ENCODE measurements at regions not wholly inside any gene's neighbourhood (a gene's known extent, or its start where the extent isn't known, plus 50 kb on each side); places are given as distances from the start of the nearest gene placed in this dataset.

DNA sequence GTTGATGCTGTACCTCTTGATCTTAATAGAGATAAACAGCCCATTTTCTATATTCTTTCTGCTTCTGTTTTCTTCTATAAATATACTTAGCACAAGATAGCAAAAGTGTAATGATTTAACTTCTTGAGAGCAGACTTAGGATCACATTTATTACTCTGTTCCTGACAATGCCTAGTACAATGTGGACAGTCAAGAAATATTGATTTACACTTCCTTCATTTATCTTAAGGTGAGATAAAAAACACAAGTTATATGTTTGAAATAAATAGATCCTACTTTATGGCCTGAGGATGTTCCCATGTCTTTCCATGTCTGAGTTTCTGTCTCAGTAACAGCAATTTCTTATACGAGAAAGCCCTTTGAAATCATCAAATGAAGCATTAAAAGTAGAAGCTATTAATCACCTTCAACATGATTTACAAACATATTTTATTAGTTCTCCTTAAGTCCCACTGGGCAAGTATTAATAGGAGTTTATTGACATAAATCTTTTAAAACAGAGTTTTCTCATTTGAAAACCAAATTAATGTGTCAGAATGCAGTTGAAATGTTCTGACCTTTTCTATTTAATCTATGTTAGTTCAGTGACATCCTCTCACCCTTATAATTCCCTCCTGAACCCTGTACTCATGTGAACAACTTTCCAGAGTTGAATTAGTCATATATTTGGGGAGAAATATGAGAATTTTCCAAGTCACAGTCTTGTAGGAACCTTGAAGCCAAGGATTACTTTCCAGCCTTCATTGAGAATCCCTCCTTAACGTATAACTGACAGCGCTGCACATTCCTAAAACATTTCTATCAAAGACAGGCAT is 1611.7 kb upstream of the TENM4 start:
- H3K4me3 ChIP-seq (replicated peaks; ENCODE audit: insufficient read depth, low read length): no peak overlapping the region
- DNase-seq (ENCODE audit: low read depth in 1 of 2, low spot score in 1 of 2): no peak
- no peak overlapping the region for H3K27ac ChIP-seq (replicated peaks)
- H3K27me3 ChIP-seq (ENCODE audit: insufficient read depth, poor library complexity, severe bottlenecking): no peaks in the 10 kb centered on the region
- TF ChIP-seq CTCF (IDR thresholded peaks at IDR 0.05; ENCODE audit: insufficient read depth, low read length) (no peak), GABPA (IDR thresholded peaks at IDR 0.05; ENCODE audit: low read depth) (no peak), POLR2AphosphoS5 (IDR thresholded peaks at IDR 0.05; ENCODE audit: low read depth) (no peak)

- DNase-seq (ENCODE audit: low read depth in 1 of 2, low spot score in 1 of 2): no peak
- Histone ChIP-seq H3K27ac (replicated peaks) (no peak overlapping the region), H3K27me3 (ENCODE audit: insufficient read depth, poor library complexity, severe bottlenecking) (no peaks in the 10 kb centered on the region), H3K4me3 (replicated peaks; ENCODE audit: insufficient read depth, low read length) (no peak overlapping the region)
- no peak for TF ChIP-seq GABPA (IDR thresholded peaks at IDR 0.05; ENCODE audit: low read depth)
- TF ChIP-seq POLR2AphosphoS5 (IDR thresholded peaks at IDR 0.05; ENCODE audit: low read depth): no peak
- no peak for TF ChIP-seq CTCF (IDR thresholded peaks at IDR 0.05; ENCODE audit: insufficient read depth, low read length)
These were observed 1599.2 kb upstream of the TENM4 start for GRCh38 chr11:81039916-81040524.

GRCh38 chr11:81036168-81036870 is 1595.5 kb upstream of the TENM4 start:
- no peak for DNase-seq (ENCODE audit: low read depth in 1 of 2, low spot score in 1 of 2)
- H3K4me3 ChIP-seq (replicated peaks; ENCODE audit: insufficient read depth, low read length): no peak overlapping the region
- no peak for TF ChIP-seq GABPA (IDR thresholded peaks at IDR 0.05; ENCODE audit: low read depth)
- no peak for TF ChIP-seq SPI1 (IDR thresholded peaks at IDR 0.05; ENCODE audit: borderline replicate concordance, low read depth)
- TF ChIP-seq POLR2AphosphoS5 (IDR thresholded peaks at IDR 0.05; ENCODE audit: low read depth): no peak
- TF ChIP-seq CTCF (IDR thresholded peaks at IDR 0.05; ENCODE audit: insufficient read depth, low read length): no peak
- no peak for TF ChIP-seq REST (IDR thresholded peaks at IDR 0.05; ENCODE audit: insufficient replicate concordance, low read depth)
- H3K27me3 ChIP-seq (ENCODE audit: insufficient read depth, poor library complexity, severe bottlenecking): no peaks in the 10 kb centered on the region
- H3K27ac ChIP-seq (replicated peaks): no peak overlapping the region

- no peak overlapping the region for H3K27ac ChIP-seq (replicated peaks)
- TF ChIP-seq POLR2AphosphoS5 (IDR thresholded peaks at IDR 0.05; ENCODE audit: low read depth) (no peak), GABPA (IDR thresholded peaks at IDR 0.05; ENCODE audit: low read depth) (no peak)
- no peak for DNase-seq (ENCODE audit: low read depth in 1 of 2, low spot score in 1 of 2)
- H3K4me3 ChIP-seq (replicated peaks; ENCODE audit: insufficient read depth, low read length): no peak overlapping the region
- H3K27me3 ChIP-seq (ENCODE audit: insufficient read depth, poor library complexity, severe bottlenecking): no peaks in the 10 kb centered on the region
These were observed 1593.1 kb upstream of the TENM4 start for GRCh38 chr11:81033779-81034540.

Data from HL-60 (cell line).